GM12878 (cell line): ENCODE measurements at regions not wholly inside any gene's neighbourhood (a gene's known extent, or its start where the extent isn't known, plus 50 kb on each side); places are given as distances from the start of the nearest gene placed in this dataset.

Experiments
- ATAC-seq: fragments of 200-7000 bp; cut with Tn5 transposase; 3 replicates; pipeline ENCODE4 v1.9.1; 2020; ENCODE audit warnings: mild to moderate bottlenecking, moderate library complexity
- BruUV-seq: library from RNA; stranded (reverse); fragments of 400-500 nt; replicated peaks from 2 replicates; lab custom pipeline; 2021; lab: Mats Ljungman, UMichigan
- CTCF ChIA-PET: fragments of 300-600 bp; sonication (Branson Sonifier 250); formaldehyde crosslinking; extraction: SDS; loops from one replicate; lab custom pipeline; 2021; ENCODE audit warnings: inconsistent platforms; lab: Yijun Ruan, JAX
- POLR2A ChIA-PET: fragments of 350-600 bp; formaldehyde crosslinking; extraction: SDS; loops from one replicate; lab custom pipeline; 2021; ENCODE audit warnings: inconsistent platforms; lab: Charles Lee
- RAD21 ChIA-PET: fragments of 300-600 bp; sonication (Branson Sonifier 250); formaldehyde crosslinking; loops from one replicate; lab custom pipeline; 2023; ENCODE audit warnings: antibody characterized with exemption; ENCODE audit not compliant: unreplicated experiment; lab: Charles Lee
- SMC1A ChIA-PET: fragments of 300-600 bp; sonication (Branson Sonifier 250); formaldehyde crosslinking; loops from one replicate; lab custom pipeline; 2023; ENCODE audit not compliant: unreplicated experiment, uncharacterized antibody; lab: Charles Lee
- DNase-seq: peaks from one replicate; pipeline ENCODE4 v3.0.0-alpha.2; 2011; ENCODE audit warnings: low read depth, low spot score
- FAIRE-seq: peaks from 3 replicates; lab custom pipeline; 2011; peaks lifted over from hg19 to GRCh38; lab: Jason Lieb, UNC
- H2AFZ ChIP-seq: 2 replicates; pipeline ENCODE4 v1.6.0; 2011; ENCODE audit warnings: low read depth, low read length, control low read depth; ENCODE audit not compliant: control insufficient read depth
- H3K27ac ChIP-seq: 2 replicates; pipeline ENCODE4 v1.5.1; 2011; ENCODE audit warnings: control low read depth; ENCODE audit not compliant: control insufficient read depth, insufficient read depth
- H3K27me3 ChIP-seq, 2 experiments: replicated peaks in 1 of 2; 2 replicates each; pipeline versions ENCODE4 v1.6.0 to v1.6.1; 2011; ENCODE audit warnings: low read length in 1 of 2; ENCODE audit not compliant: control insufficient read depth in 2 of 2, insufficient read depth in 2 of 2
- H3K36me3 ChIP-seq, 2 experiments: 2 replicates each; pipeline ENCODE4 v1.5.1; 2011; ENCODE audit warnings: low read length in 1 of 2; ENCODE audit not compliant: control insufficient read depth in 2 of 2, insufficient read depth in 2 of 2
- H3K4me1 ChIP-seq: 2 replicates; pipeline ENCODE4 v1.6.1; 2011; ENCODE audit warnings: mild to moderate bottlenecking, low read length, moderate library complexity, mixed read lengths; ENCODE audit not compliant: control insufficient read depth, insufficient read depth
- H3K4me2 ChIP-seq: 2 replicates; pipeline ENCODE4 v1.6.0; 2011; ENCODE audit warnings: control low read depth; ENCODE audit not compliant: control insufficient read depth, insufficient read depth
- H3K4me3 ChIP-seq: fragments of 200-600 bp; sonication (generic); 2 replicates; pipeline ENCODE4 v1.5.1; 2016
- H3K79me2 ChIP-seq: 2 replicates; pipeline ENCODE4 v1.6.0; 2011; ENCODE audit warnings: low read length; ENCODE audit not compliant: control insufficient read depth, insufficient read depth
- H3K9ac ChIP-seq: 2 replicates; pipeline ENCODE4 v1.8.0; 2011; ENCODE audit warnings: low read length, control low read depth, mixed read lengths; ENCODE audit not compliant: control insufficient read depth, insufficient read depth
- H3K9me3 ChIP-seq: replicated peaks from 3 replicates; pipeline ENCODE4 v1.5.1; 2011; ENCODE audit warnings: mild to moderate bottlenecking, low read length; ENCODE audit not compliant: control insufficient read depth, insufficient read depth
- H4K20me1 ChIP-seq: 2 replicates; pipeline ENCODE4 v1.6.0; 2011; ENCODE audit not compliant: control insufficient read depth, insufficient read depth
- E2F8 ChIP-seq: fragments of 450-650 bp; IDR thresholded peaks from 2 replicates; pipeline ENCODE4 v1.6.1; 2018; ENCODE audit warnings: mild to moderate bottlenecking, low read depth, moderate library complexity; ENCODE audit not compliant: partially characterized antibody
- EZH2 ChIP-seq: IDR thresholded peaks from 2 replicates; pipeline ENCODE4 v1.6.1; 2012; ENCODE audit warnings: low read depth, mild to moderate bottlenecking, control low read depth, inconsistent platforms, low read length, borderline replicate concordance; ENCODE audit not compliant: control insufficient read depth
- HCFC1 ChIP-seq: fragments of 150-350 bp; IDR thresholded peaks from 2 replicates; pipeline ENCODE4 v1.6.1; 2014; ENCODE audit warnings: low read length
- KDM1A ChIP-seq: fragments of 200-600 bp; sonication (generic); IDR thresholded peaks from 2 replicates; pipeline ENCODE4 v1.6.1; 2016; ENCODE audit warnings: borderline replicate concordance
- MTA3 ChIP-seq: IDR thresholded peaks from 2 replicates; pipeline ENCODE4 v1.6.1; 2012; ENCODE audit warnings: low read length, inconsistent platforms, borderline replicate concordance
- POLR2AphosphoS5 ChIP-seq: IDR thresholded peaks from 2 replicates; pipeline ENCODE4 v1.6.1; 2011; ENCODE audit warnings: mild to moderate bottlenecking, low read length, inconsistent platforms
- RUNX3 ChIP-seq: IDR thresholded peaks from 2 replicates; pipeline ENCODE4 v1.6.1; 2012; ENCODE audit warnings: low read length, inconsistent platforms
- SKIL ChIP-seq: fragments of 450-650 bp; IDR thresholded peaks from 2 replicates; pipeline ENCODE4 v1.6.1; 2017; ENCODE audit warnings: mild to moderate bottlenecking, low read depth, inconsistent platforms; ENCODE audit not compliant: poor library complexity, severe bottlenecking
- SMAD1 ChIP-seq: fragments of 450-650 bp; IDR thresholded peaks from 2 replicates; pipeline ENCODE4 v1.6.1; 2018; ENCODE audit warnings: mild to moderate bottlenecking, low read depth; ENCODE audit not compliant: partially characterized antibody
- STAT1 ChIP-seq: fragments of 450-650 bp; conservative IDR thresholded peaks from 2 replicates; pipeline ENCODE4 v1.6.1; 2014; ENCODE audit warnings: antibody characterized with exemption, mild to moderate bottlenecking
- ZBED1 ChIP-seq: IDR thresholded peaks from 2 replicates; pipeline ENCODE4 v1.6.1; 2016; ENCODE audit warnings: borderline replicate concordance
- ZNF622 ChIP-seq: fragments of 450-650 bp; IDR thresholded peaks from 2 replicates; pipeline ENCODE4 v1.6.1; 2017; ENCODE audit warnings: mild to moderate bottlenecking, inconsistent platforms
- WGBS: methylation state at CpG from one replicate; pipeline ENCODE4 v1.1.6; 2016; ENCODE audit warnings: low lambda C conversion rate; ENCODE audit not compliant: insufficient replicate concordance, insufficient coverage; ENCODE audit errors: missing lambda C conversion rate; 5-methylcytosine and 5-hydroxymethylcytosine counted together
- in situ Hi-C: fragments of 300-500 bp; cut with MboI; formaldehyde crosslinking; loops from 9 replicates; pipeline ENCODE4 v1.14.3; 2018; ENCODE audit warnings: mixed read lengths
- intact Hi-C: fragments of 100-400 bp; cut with micrococcal nuclease; formaldehyde crosslinking; loops from one replicate; pipeline ENCODE4 v1.14.2; 2022; ENCODE audit not compliant: unreplicated experiment

- 39% methylated on average over 6 of the region's 6 CpGs for WGBS
- ChIA-PET POLR2A (no interaction called here), SMC1A (no interaction called here), RAD21 (no interaction called here), CTCF (no interaction called here)
- no peak overlapping the region for H3K9ac ChIP-seq
- in situ Hi-C loops (no loop called here), intact Hi-C loops (no loop called here)
- FAIRE-seq (no peak), DNase-seq (no peak), ATAC-seq (no peak)
- no peak overlapping the region for H2AFZ ChIP-seq
- H3K27ac ChIP-seq, result no peak overlapping the region
- no peaks in the 10 kb centered on the region for H3K9me3 ChIP-seq
- no peak for TF ChIP-seq RUNX3
- TF ChIP-seq HCFC1, result no peak
- TF ChIP-seq STAT1, result no peak
- TF ChIP-seq E2F8, result no peak
- TF ChIP-seq ZNF622, result no peak
- no peak for TF ChIP-seq ZBED1
- no peaks in the 10 kb centered on the region; a peak in 1 of 4 replicates for H3K27me3 ChIP-seq
- no peak overlapping the region for H3K4me3 ChIP-seq
- no peaks in the 10 kb centered on the region for H3K79me2 ChIP-seq
- no peak overlapping the region for H3K4me2 ChIP-seq
- no peaks in the 10 kb centered on the region for H3K4me1 ChIP-seq
- no TSS peak for BruUV-seq
- no peaks in the 10 kb centered on the region for H3K36me3 ChIP-seq
- H4K20me1 ChIP-seq, result no peaks in the 10 kb centered on the region
Measured at GRCh38 chr1:185473186-185473585, 156.1 kb upstream of the IVNS1ABP start.

- in situ Hi-C loops (no loop called here), intact Hi-C loops (loop anchor here (5.0 kb wide), 1 partner anchor 151 kb away; the partner anchor contains the start of gene IVNS1ABP)
- no peak overlapping the region for H3K4me3 ChIP-seq
- ChIA-PET POLR2A (no interaction called here), SMC1A (no interaction called here), CTCF (no interaction called here), RAD21 (no interaction called here)
- H3K79me2 ChIP-seq, result no peaks in the 10 kb centered on the region
- ATAC-seq, result no peak
- FAIRE-seq, result no peak
- no peaks in the 10 kb centered on the region for H4K20me1 ChIP-seq
- no peaks in the 10 kb centered on the region for H3K4me1 ChIP-seq
- WGBS, result 86% methylated on average over 1 of the region's 1 CpG
- no peaks in the 10 kb centered on the region; a peak in 1 of 4 replicates for H3K27me3 ChIP-seq
- no peaks in the 10 kb centered on the region for H3K36me3 ChIP-seq
- no peaks in the 10 kb centered on the region for H3K9me3 ChIP-seq
- H3K27ac ChIP-seq, result no peak overlapping the region
- BruUV-seq, result no TSS peak
- no peak overlapping the region for H3K9ac ChIP-seq
- H3K4me2 ChIP-seq, result no peak overlapping the region
- no peak overlapping the region for H2AFZ ChIP-seq
- DNase-seq, result no peak
- TF ChIP-seq KDM1A, result no peak
- TF ChIP-seq EZH2, result no peak
- TF ChIP-seq SKIL, result no peak
- no peak for TF ChIP-seq POLR2AphosphoS5
- no peak for TF ChIP-seq SMAD1
- no peak for TF ChIP-seq MTA3
Measured at GRCh38 chr1:185468626-185469025, 151.6 kb upstream of the IVNS1ABP start.
